HG03025 (cell line): ENCODE measurements at regions not wholly inside any gene's neighbourhood (a gene's known extent, or its start where the extent isn't known, plus 50 kb on each side); places are given as distances from the start of the nearest gene placed in this dataset.
"Not testable (repeated sequence)": the region's sequence is repeated elsewhere in the genome, so short reads cannot be mapped to it uniquely, and the experiment has no call there.

Experiments used
- ATAC-seq: cut with Tn5 transposase; IDR thresholded peaks from one replicate; pipeline ENCODE4 v1.9.1; 2021; ENCODE audit warnings: mild to moderate bottlenecking, moderate library complexity; ENCODE audit not compliant: unreplicated experiment, low FRiP score

- ATAC-seq = no peak
Measured at GRCh38 chr6:66638099-66638498, 931.1 kb upstream of the EYS start.

- ATAC-seq = no peak
Measured at GRCh38 chr6:66628917-66629316, 921.9 kb upstream of the EYS start.

DNA sequence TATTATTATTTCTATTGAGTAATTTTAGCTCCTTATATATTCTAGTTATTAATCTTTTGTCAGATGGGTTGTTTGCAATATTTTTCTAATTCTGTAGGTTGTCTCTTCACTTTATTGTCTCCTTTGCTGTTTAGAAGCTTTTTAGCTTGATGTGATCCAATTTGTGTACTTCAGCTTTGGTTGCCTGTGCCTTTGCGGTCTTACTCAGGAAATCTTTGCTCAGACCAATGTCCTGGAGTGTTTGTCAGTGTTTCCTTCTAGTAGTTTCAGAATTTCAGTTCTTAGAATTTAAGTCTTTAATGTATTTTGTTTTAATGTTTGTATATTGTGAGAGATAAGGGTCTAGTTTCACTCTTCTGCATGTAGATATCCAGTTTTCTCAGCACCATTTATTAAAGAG, 916.0 kb upstream of the EYS start:
- no peak for ATAC-seq

DNA sequence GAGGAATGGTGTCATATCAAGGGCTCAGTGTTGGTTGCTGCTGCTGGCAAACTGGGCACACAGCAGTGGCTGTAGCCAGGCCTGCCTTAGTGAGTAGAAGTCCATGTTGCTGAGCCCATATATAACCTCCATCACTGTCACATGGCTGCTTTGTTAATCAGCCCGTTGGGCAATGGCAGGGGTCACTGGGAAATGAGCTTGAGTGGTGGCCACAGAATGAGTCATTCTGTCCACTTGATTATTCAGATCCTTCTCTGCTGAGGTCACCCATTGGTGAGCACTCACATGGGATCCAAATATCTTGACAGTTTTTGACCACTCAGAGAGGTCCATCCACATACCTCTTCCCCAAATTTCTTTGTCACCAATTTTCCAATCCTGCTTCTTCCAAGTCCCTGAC, 898.9 kb upstream of the EYS start:
- no peak for ATAC-seq

- no peak for ATAC-seq
Measured at GRCh38 chr6:66605011-66605410, 898.0 kb upstream of the EYS start.

- no peak for ATAC-seq
Measured at GRCh38 chr6:66599541-66599940, 892.5 kb upstream of the EYS start.

DNA sequence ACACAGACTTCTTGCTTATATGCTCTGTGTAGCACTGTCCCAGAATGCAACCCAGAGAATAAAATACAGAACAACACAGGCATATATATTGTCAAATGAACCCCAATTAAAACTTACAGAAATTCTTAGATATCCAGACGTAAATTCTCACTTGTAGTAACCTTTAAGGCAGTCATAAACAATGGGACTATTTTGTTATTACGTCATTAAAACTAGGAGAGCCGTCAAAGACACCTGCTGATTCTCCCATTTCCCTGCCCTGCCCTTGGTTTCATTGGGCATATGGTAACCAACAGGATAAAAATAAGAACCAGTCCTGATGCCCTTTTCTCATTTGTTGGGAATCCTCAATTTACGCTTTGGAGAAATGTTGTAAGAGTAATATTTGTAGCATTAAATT, 871.3 kb upstream of the EYS start:
- ATAC-seq = no peak

- ATAC-seq = no peak
Measured at GRCh38 chr6:66568271-66568670, 861.2 kb upstream of the EYS start.

- no peak for ATAC-seq
Measured at GRCh38 chr6:66561479-66561878, 854.5 kb upstream of the EYS start.

DNA sequence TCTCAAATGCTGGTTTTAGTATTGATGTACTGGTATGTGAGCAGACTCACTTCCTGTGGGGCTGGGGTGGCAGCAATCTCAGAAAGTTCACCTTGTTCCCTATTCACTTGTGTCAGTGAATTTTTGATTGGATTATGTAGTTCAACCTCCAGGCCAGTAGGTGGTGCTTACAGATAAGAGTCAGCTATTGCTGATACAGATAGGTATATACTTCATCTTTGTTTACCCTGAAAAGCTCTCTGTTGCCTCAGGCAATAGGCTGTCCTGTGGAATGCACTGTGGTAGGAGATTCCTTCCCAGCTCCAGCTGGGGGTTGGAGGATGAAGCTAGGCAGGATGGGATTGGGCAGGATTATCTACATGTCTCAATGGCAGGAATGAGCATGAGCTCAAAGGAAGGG, 851.2 kb upstream of the EYS start:
- no peak for ATAC-seq

DNA sequence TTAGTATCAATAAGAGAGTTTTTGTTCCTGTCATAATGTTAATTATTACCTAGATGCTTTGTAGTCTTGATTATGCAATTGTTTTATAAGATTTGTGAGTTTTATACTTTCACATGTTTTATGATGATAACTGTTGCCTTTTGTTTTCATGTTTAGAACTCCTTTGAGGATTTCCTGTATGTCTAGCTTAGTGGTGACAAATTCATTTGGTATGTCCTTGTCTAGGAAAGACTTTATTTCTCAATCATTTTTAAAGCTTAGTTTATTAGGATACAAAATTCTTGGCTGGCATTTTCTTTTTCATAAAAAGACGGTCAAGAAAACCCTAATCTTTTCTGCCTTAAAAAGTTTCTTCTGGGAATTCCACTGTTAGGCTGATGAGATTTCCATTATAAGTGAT, 849.9 kb upstream of the EYS start:
- no peak for ATAC-seq

DNA sequence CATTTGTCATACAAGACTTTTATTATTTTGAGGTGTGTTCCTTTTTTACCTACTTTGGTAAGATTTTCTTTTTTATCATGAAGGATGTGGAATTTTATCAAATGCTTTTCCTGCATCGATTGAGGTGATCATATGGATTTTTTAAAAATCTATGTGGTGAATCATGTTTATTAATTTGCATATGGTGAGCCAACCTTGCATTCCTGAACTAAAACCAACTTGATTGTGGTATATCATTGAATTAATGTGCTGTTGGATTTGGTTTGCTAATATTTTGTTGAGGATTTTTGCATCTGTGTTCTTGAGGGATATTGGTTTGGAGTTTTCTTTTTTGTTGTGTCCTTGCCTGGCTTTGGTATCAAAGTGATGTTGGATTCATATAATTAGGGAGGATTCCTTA, 848.1 kb upstream of the EYS start:
- no peak for ATAC-seq

DNA sequence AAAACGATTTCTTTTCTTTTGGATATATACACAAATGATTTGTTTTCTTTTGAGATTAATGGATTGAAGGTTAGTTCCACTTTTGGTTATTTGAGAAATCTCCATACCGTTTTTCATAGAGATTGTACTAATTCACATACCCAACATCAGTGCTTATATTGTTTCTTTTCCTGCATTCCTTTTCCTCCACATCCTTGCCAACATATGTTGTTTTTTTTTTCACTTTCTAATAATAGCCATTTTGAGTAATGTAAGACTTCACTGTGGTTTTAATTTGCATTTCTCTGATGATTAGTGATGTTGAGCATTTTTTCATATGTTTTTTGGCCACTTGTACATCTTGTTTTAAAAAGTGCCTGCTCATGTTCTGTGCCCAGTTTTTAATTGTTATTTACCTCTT, 846.4 kb upstream of the EYS start:
- ATAC-seq = no peak

DNA sequence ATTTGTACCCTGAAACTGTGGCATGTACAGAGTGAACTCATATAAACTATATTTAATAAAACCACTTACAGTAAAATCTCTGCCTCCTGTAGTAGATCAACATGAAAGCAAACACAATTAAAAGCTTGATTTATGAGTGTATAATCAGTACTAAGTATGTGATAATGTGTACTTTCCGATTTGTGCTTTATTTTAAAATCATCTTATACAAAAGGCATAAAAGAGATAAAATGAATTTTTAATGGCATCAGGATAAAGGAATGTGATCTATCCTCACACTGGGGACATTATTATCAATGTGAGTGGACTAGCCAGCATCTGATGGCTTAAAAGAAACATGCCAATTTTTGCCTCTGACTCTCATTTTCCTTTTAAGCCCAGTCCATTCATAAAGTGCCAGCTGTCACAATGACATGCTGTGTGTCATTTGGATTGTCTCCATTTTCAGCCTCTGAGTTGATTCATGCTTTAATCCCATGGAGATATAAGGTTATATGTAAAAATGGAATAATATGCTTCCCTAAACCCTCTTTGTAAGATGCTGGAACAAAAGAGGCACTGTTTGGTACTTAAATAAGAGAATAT, 831.6 kb upstream of the EYS start:
- no peak for ATAC-seq

DNA sequence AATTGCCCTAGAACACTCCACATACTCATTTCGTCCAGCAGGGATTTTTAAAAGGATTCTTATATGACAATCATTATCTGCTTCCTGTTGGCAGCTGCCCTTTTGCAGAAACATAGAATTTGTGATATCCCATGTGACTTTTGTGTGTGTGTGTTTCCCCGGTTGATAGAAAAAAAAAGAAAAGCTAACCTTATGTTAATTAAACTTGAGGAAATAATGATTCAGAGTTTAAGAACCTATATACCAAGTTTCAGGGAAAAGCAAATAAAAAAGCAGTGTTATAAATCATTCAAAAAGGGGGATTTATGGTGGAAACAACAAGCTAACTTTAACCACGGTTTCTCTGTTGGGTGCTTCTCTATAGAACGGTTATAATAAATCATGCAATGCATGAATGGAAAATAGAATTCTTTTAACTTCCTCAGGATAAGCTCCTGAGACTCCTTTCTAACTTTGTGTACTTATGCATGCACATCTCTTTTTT, 826.9 kb upstream of the EYS start:
- ATAC-seq = no peak

- no peak for ATAC-seq
Measured at GRCh38 chr6:66526061-66526460, 819.0 kb upstream of the EYS start.

DNA sequence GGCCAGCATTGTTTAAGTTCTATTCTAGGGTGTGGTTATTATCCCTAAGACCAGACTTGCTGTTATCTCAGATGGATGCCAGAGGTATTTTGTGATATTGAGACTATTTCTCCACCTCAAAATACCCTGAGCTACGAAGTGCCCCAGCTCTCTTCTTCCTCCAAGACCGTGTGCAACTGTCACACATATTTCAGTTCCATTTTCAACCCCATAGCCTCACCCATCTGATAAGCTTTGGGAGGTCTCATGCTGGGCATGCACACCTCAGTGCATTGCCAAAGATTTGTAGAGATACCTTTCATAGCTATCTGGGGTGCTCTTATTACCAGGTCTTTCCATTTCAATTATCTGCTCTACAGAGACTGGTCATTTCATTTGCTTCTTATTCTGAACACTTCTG, 815.8 kb upstream of the EYS start:
- no peak for ATAC-seq

DNA sequence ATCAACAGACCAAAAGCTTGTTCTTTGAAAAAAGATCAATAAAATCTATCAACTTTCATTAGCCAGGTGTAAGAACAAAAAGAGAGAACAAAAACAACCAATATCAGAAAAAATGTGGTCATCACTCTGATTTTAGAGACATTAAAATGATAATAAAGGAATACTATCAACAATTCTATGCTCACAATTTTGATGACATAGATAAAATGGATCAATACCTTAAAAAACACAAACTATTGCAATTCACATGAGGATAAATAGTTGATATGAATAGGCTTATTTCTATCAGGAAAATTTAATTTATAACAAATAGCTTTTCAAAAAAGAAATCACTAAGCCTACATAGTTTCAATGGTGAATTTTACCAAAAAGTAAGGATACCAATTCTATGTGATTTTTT, 809.4 kb upstream of the EYS start:
- no peak for ATAC-seq

GRCh38 chr6:66508433-66508832, 801.4 kb upstream of the EYS start:
- no peak for ATAC-seq

GRCh38 chr6:66499851-66500250, 792.8 kb upstream of the EYS start:
- no peak for ATAC-seq

- no peak for ATAC-seq
Measured at GRCh38 chr6:66496659-66497058, 789.6 kb upstream of the EYS start.

- not testable (repeated sequence) for ATAC-seq
Measured at GRCh38 chr6:66494643-66495042, 787.6 kb upstream of the EYS start.
